KMS-11 (cell line): ENCODE measurements at regions not wholly inside any gene's neighbourhood (a gene's known extent, or its start where the extent isn't known, plus 50 kb on each side); places are given as distances from the start of the nearest gene placed in this dataset.

ENCODE experiments used
- H2AFZ ChIP-seq: fragments of 200-600 bp; sonication (generic); 2 replicates; pipeline ENCODE4 v1.6.1; 2016; ENCODE audit warnings: antibody characterized with exemption, mixed run types, low read depth
- H3K27ac ChIP-seq: fragments of 200-600 bp; sonication (generic); 2 replicates; pipeline ENCODE4 v1.6.1; 2016; ENCODE audit warnings: mild to moderate bottlenecking, mixed run types
- H3K27me3 ChIP-seq: fragments of 200-600 bp; sonication (generic); 2 replicates; pipeline ENCODE4 v1.6.1; 2017; ENCODE audit warnings: mild to moderate bottlenecking, low read depth, mixed run types, moderate library complexity; ENCODE audit not compliant: insufficient read depth
- H3K36me3 ChIP-seq: fragments of 200-600 bp; sonication (generic); 2 replicates; pipeline ENCODE4 v1.6.1; 2017; ENCODE audit warnings: mild to moderate bottlenecking, mixed run types; ENCODE audit not compliant: insufficient read depth
- H3K4me1 ChIP-seq: fragments of 200-600 bp; sonication (generic); 2 replicates; pipeline ENCODE4 v1.6.1; 2016; ENCODE audit warnings: mild to moderate bottlenecking, low read depth, mixed run types; ENCODE audit not compliant: poor library complexity, severe bottlenecking
- H3K4me2 ChIP-seq: fragments of 200-600 bp; sonication (generic); 2 replicates; pipeline ENCODE4 v1.7.0; 2016; ENCODE audit warnings: mild to moderate bottlenecking, mixed run types
- H3K4me3 ChIP-seq: fragments of 200-600 bp; sonication (generic); IDR thresholded peaks from 2 replicates; pipeline ENCODE4 v1.6.1; 2017; ENCODE audit warnings: low read depth, low read length, mixed read lengths; ENCODE audit not compliant: insufficient read depth
- H3K79me2 ChIP-seq: fragments of 200-600 bp; sonication (generic); 2 replicates; pipeline ENCODE4 v1.6.1; 2016; ENCODE audit warnings: low read depth, mixed run types; ENCODE audit not compliant: insufficient read depth
- H3K9ac ChIP-seq: fragments of 200-600 bp; sonication (generic); 2 replicates; pipeline ENCODE4 v1.6.1; 2016; ENCODE audit warnings: mild to moderate bottlenecking, mixed run types
- H4K20me1 ChIP-seq: fragments of 200-600 bp; sonication (generic); 2 replicates; pipeline ENCODE4 v1.6.1; 2016; ENCODE audit warnings: mild to moderate bottlenecking, mixed run types; ENCODE audit not compliant: insufficient read depth
- CTCF ChIP-seq: fragments of 200-600 bp; sonication (generic); conservative IDR thresholded peaks from 2 replicates; pipeline ENCODE4 v1.6.1; 2017; ENCODE audit warnings: low read depth, mild to moderate bottlenecking, antibody characterized with exemption, low read length, moderate library complexity, mixed read lengths

GRCh38 chr2:168311261-168311910 lies 64.0 kb upstream of the STK39 start:
- H3K4me1 ChIP-seq, result peaks cover 21% of the 10 kb centered on the region

DNA sequence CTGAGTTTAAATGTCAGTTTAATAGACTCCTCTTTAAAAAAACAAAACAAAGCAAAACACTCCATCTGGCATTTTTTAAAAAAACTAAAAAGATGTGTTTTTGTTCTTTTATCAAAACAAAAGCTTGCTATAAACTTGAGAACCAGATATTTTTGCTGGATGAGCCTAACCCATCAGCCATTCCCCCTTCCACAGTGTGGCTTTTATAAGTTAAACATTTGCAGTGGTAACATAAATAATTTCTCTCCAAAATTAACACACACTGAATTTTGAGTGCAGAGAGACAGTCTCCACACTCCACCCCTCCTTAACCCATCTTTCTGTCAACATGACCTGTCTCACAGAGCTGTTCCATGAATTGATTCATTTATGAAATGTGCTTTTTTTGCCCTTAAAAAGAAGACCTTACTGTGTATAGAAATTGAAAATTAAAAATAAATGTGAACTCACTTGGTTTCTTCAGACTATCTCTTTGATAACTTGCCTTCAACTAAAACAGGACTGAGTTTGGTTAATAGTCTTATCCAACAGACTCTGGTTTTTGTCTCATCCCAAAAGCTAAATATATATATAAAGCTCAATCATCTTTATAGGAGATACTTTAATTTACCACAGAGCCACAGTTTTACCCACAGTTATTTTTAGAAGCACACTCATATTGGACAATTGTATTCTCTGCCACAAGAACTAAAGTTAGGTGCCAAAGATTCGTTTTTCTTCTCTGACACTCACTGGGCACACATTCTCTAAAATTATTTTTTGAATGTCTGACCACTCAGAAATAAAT lies 64.8 kb upstream of the STK39 start:
- peaks cover 21% of the 10 kb centered on the region for H3K4me1 ChIP-seq
- no peak overlapping the region for H3K27ac ChIP-seq
- no peaks in the 10 kb centered on the region for H4K20me1 ChIP-seq
- H2AFZ ChIP-seq, result 0 out of 2 replicates have a peak overlapping the region, but pooled peaks have one; percentile 0
- H3K36me3 ChIP-seq, result no peaks in the 10 kb centered on the region
- TF ChIP-seq CTCF, result no peak
- no peaks in the 10 kb centered on the region for H3K79me2 ChIP-seq
- peak overlapping the region; percentile 7; the same call in 1 of the 2 replicates for H3K4me2 ChIP-seq
- no peak overlapping the region for H3K4me3 ChIP-seq
- H3K9ac ChIP-seq, result no peak overlapping the region
- H3K27me3 ChIP-seq, result no peaks in the 10 kb centered on the region

More at GRCh38 chr2:168311261-168311910, 64.0 kb upstream of the STK39 start:
- Histone ChIP-seq H3K4me3 (no peak overlapping the region), H3K36me3 (no peaks in the 10 kb centered on the region), H2AFZ (no peak overlapping the region), H3K27ac (no peak overlapping the region), H3K27me3 (no peaks in the 10 kb centered on the region), H4K20me1 (no peaks in the 10 kb centered on the region), H3K4me2 (no peak overlapping the region), H3K9ac (no peak overlapping the region), H3K79me2 (no peaks in the 10 kb centered on the region)
- no peak for TF ChIP-seq CTCF

GRCh38 chr2:168314236-168314635 lies 66.8 kb upstream of the STK39 start:
- Histone ChIP-seq H3K36me3 (no peaks in the 10 kb centered on the region), H2AFZ (no peak overlapping the region), H3K4me2 (no peak overlapping the region), H3K27me3 (no peaks in the 10 kb centered on the region), H4K20me1 (no peaks in the 10 kb centered on the region), H3K79me2 (no peaks in the 10 kb centered on the region), H3K4me1 (peaks cover 21% of the 10 kb centered on the region), H3K27ac (no peak overlapping the region), H3K9ac (no peak overlapping the region), H3K4me3 (no peak overlapping the region)
- TF ChIP-seq CTCF, result no peak

DNA sequence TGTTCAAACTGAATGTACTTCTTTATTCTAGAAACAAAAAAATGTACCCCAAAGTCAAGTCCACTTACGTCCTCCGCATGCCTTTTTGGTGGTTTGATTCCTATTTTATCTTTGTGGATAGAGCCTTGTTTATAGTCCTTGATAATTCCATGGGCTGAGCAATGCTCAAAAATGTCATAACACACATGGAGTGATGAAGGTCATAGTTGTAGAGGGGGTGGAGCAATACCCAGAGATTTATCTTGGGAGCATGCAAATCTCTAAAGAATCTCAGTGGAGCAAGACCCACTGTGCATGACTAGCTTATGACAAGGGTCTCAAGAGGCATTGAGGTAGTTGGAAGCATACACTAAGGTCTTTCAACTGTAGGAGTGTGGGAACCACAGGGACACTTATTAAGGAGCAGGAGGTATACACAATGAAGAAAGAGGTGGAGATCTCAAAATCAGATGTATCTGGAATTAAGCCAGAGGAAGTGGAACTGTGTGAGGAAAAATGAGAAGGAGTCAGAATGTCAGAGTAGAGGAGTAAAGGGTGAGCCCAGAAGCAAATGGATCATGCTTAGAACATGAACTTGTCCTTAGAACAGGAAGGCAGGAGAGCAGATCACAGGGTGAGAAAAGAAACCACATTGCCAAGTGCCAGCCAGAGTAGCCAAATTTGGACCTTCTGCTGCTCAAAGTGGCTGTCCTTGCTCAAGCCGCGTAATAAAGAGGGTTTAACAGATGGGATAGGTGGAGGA lies 68.1 kb upstream of the STK39 start:
- TF ChIP-seq CTCF, result no peak
- Histone ChIP-seq H3K27ac (no peak overlapping the region), H3K9ac (no peak overlapping the region), H4K20me1 (no peaks in the 10 kb centered on the region), H3K4me3 (no peak overlapping the region), H3K36me3 (no peaks in the 10 kb centered on the region), H2AFZ (no peak overlapping the region), H3K79me2 (no peaks in the 10 kb centered on the region), H3K4me1 (peaks cover 21% of the 10 kb centered on the region), H3K27me3 (no peaks in the 10 kb centered on the region), H3K4me2 (no peak overlapping the region)
